ENCODE measurements at regions not wholly inside any gene's neighbourhood (a gene's known extent, or its start where the extent isn't known, plus 50 kb on each side); places are given as distances from the start of the nearest gene placed in this dataset.

DNA sequence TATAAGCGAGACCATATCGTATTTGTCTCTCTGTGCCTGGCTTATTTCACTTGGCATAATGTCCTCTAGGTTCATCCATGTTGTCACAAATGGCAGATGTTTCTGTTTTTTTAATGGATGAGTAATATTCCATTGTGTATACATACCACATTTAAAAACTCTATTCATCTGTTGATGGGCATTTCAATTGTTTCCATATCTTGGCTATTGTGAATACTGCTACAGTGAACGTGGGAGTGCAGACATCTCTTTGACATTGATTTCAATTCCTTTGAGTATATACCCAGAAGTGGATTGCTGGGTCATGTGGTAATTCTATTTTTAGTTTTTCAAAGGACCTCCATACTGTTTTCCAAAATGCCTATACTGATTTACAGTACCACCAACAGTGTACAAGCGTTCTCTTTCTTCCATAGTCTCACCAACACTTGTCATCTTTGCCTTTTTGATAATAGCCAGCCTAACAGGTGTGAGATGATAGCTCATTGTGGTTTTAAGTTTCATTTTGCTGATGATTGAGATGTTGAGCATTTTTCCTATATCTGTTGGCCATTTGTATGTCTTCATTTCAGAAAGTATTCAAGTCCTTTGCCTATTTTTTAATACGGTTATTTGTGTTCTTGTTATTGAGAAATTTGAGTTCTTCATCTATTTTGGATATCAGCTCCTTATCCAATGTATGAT, 194.7 kb upstream of the E2F8 start:
- Mint-ChIP-seq H3K4me3 (no peak overlapping the region), H3K27me3 (ENCODE audit: low read depth) (peaks cover 2% of the 10 kb centered on the region), H3K9me3 (peaks cover 6% of the 10 kb centered on the region), H3K36me3 (ENCODE audit: low read depth) (peaks cover 3% of the 10 kb centered on the region), H3K4me1 (peaks cover 15% of the 10 kb centered on the region), H3K27ac (ENCODE audit: unreplicated experiment) (no peak overlapping the region)
- TF ChIP-seq CTCF (conservative IDR thresholded peaks at IDR 0.05) = no peak
- no peak for DNase-seq (ENCODE audit: low read depth, low spot score)

DNA sequence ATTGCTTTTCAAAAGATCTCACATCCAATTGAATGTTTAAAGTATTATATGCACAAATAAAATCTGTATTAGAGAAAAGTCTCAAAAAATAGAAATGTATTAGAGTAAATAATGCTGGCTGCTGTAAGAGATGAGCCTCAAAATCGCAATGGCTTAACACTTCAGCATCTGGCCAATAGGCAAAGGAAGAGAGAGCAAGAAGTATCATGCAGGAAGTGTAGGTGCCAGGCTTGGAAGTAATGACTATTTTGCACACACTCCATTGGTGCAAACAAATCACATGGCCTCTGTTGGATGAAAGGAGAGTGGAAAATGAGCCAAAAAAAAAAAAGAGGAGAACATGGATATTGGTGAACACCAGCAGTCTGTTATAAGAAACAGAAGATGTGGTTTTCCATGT, 193.0 kb upstream of the E2F8 start:
- TF ChIP-seq CTCF (conservative IDR thresholded peaks at IDR 0.05) = no peak
- Mint-ChIP-seq H3K36me3 (ENCODE audit: low read depth) (peaks cover 3% of the 10 kb centered on the region), H3K4me3 (no peak overlapping the region), H3K9me3 (peaks cover 6% of the 10 kb centered on the region), H3K27ac (ENCODE audit: unreplicated experiment) (no peak overlapping the region), H3K4me1 (peaks cover 15% of the 10 kb centered on the region), H3K27me3 (ENCODE audit: low read depth) (peaks cover 2% of the 10 kb centered on the region)
- no peak for DNase-seq (ENCODE audit: low read depth, low spot score)

GRCh38 chr11:19433367-19433766, 192.6 kb upstream of the E2F8 start:
- DNase-seq (ENCODE audit: low read depth, low spot score) = no peak
- Mint-ChIP-seq H3K27ac (ENCODE audit: unreplicated experiment) (no peak overlapping the region), H3K27me3 (ENCODE audit: low read depth) (peaks cover 2% of the 10 kb centered on the region)

GRCh38 chr11:19432370-19433061, 191.8 kb upstream of the E2F8 start:
- Mint-ChIP-seq H3K27ac (ENCODE audit: unreplicated experiment) (no peak overlapping the region), H3K4me3 (no peak overlapping the region), H3K36me3 (ENCODE audit: low read depth) (peaks cover 3% of the 10 kb centered on the region), H3K27me3 (ENCODE audit: low read depth) (peaks cover 2% of the 10 kb centered on the region), H3K4me1 (peaks cover 15% of the 10 kb centered on the region), H3K9me3 (peaks cover 6% of the 10 kb centered on the region)
- no peak for TF ChIP-seq CTCF (conservative IDR thresholded peaks at IDR 0.05)
- DNase-seq (ENCODE audit: low read depth, low spot score) = no peak

More at GRCh38 chr11:19433367-19433766, 192.6 kb upstream of the E2F8 start:
- TF ChIP-seq CTCF (conservative IDR thresholded peaks at IDR 0.05) = no peak
- no peak overlapping the region for H3K4me3 Mint-ChIP-seq
- peaks cover 15% of the 10 kb centered on the region for H3K4me1 Mint-ChIP-seq
- peaks cover 6% of the 10 kb centered on the region for H3K9me3 Mint-ChIP-seq
- H3K36me3 Mint-ChIP-seq (ENCODE audit: low read depth) = peaks cover 3% of the 10 kb centered on the region

DNA sequence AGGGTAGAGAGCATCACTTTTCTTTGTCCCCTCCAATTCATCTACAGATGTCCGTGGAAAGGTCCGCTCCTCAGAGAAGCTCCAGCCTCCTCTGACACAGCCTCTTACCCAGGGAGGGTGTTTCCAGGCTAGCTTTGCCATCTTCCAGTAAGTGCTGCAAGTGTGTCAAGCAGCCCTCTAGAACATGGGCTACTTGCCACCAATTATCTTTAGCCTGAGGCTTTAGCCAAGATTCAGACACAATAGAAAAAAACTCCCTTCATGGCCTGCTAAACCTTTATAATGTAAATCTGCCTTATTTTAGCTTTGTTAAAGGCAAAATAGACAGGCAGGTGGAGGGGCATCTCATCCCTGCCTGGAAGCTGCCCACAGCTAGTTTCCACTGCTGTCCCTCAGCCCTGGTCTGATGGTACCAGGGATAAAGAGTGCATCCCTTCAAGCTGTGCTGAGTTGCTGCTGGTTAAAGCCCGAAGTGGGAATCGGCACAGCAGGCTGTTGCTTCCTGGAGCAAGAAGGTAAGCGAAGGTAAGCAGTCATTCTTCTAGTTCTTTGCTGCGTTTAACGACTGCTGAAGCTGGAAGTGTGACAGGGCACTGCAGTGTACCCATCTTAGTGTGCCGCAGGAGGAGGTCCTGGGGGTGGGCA, 190.1 kb upstream of the E2F8 start:
- H3K4me3 Mint-ChIP-seq = no peak overlapping the region
- peaks cover 1% of the 10 kb centered on the region for H3K36me3 Mint-ChIP-seq (ENCODE audit: low read depth)
- no peak for DNase-seq (ENCODE audit: low read depth, low spot score)
- peaks cover 2% of the 10 kb centered on the region for H3K27me3 Mint-ChIP-seq (ENCODE audit: low read depth)
- no peak overlapping the region for H3K27ac Mint-ChIP-seq (ENCODE audit: unreplicated experiment)
- H3K9me3 Mint-ChIP-seq = peaks cover 1% of the 10 kb centered on the region
- TF ChIP-seq CTCF (conservative IDR thresholded peaks at IDR 0.05) = no peak
- H3K4me1 Mint-ChIP-seq = peaks cover 19% of the 10 kb centered on the region
